HepG2 (cell line): ENCODE measurements at regions not wholly inside any gene's neighbourhood (a gene's known extent, or its start where the extent isn't known, plus 50 kb on each side); places are given as distances from the start of the nearest gene placed in this dataset.

Experiments used
- ATF6 ChIP-seq: sonication (generic); formaldehyde crosslinking; conservative IDR thresholded peaks from 2 replicates; pipeline ENCODE4 v1.4.0; 2020; ENCODE audit warnings: missing genetic modification reagents
- CTCF ChIP-seq: sonication (generic); formaldehyde crosslinking; IDR thresholded peaks from 2 replicates; pipeline ENCODE4 v1.5.0; 2020; ENCODE audit warnings: mild to moderate bottlenecking, missing genetic modification reagents, moderate library complexity
- JARID2 ChIP-seq: sonication (generic); formaldehyde crosslinking; IDR thresholded peaks from 2 replicates; pipeline ENCODE4 v1.8.1; 2023; ENCODE audit warnings: missing genetic modification reagents, inconsistent platforms; ENCODE audit not compliant: insufficient replicate concordance
- JUNB ChIP-seq: sonication (generic); formaldehyde crosslinking; IDR thresholded peaks from 2 replicates; pipeline ENCODE4 v1.8.0; 2022; ENCODE audit warnings: missing genetic modification reagents, mild to moderate bottlenecking, borderline replicate concordance
- KIAA2018 ChIP-seq: sonication (generic); formaldehyde crosslinking; IDR thresholded peaks from 2 replicates; pipeline ENCODE4 v1.5.0; 2020; ENCODE audit warnings: mild to moderate bottlenecking, missing genetic modification reagents, borderline replicate concordance
- KLF16 ChIP-seq, 2 experiments: sonication (generic) in 1 of 2; formaldehyde crosslinking in 1 of 2; IDR thresholded peaks; 2 replicates each; pipeline versions ENCODE4 v1.6.1 to v1.8.0; 2016 to 2023; ENCODE audit warnings: missing genetic modification reagents in 2 of 2, missing compliant biosample characterization in 1 of 2
- MTF1 ChIP-seq: sonication (generic); formaldehyde crosslinking; IDR thresholded peaks from 2 replicates; pipeline ENCODE4 v1.5.0; 2020; ENCODE audit warnings: missing genetic modification reagents
- POLR2A ChIP-seq, 2 experiments: IDR thresholded peaks; 2 replicates each; pipeline ENCODE4 v1.6.1; 2011; ENCODE audit warnings: low read depth in 2 of 2, low read length in 2 of 2, mild to moderate bottlenecking in 1 of 2, moderate library complexity in 1 of 2; ENCODE audit not compliant: insufficient read depth in 1 of 2
- SIX1 ChIP-seq: sonication (generic); formaldehyde crosslinking; IDR thresholded peaks from 2 replicates; pipeline ENCODE4 v1.4.0; 2020; ENCODE audit warnings: missing genetic modification reagents, borderline replicate concordance
- ZNF761 ChIP-seq: sonication (generic); formaldehyde crosslinking; conservative IDR thresholded peaks from 2 replicates; pipeline ENCODE4 v1.4.0; 2020; ENCODE audit warnings: mild to moderate bottlenecking, missing genetic modification reagents

GRCh38 chr1:187985145-187985896 lies 1156.6 kb downstream of the PLA2G4A start:
- no peak for TF ChIP-seq JUNB (CRISPR knock-in tag)
- TF ChIP-seq POLR2A (IDR thresholded peaks at IDR 0.05; ENCODE audit: insufficient read depth in 1 of 2, low read depth in 2 of 2, low read length in 2 of 2) = no peak
- TF ChIP-seq KLF16 (CRISPR knock-in tag; IDR thresholded peaks at IDR 0.05) = no peak
- no peak for TF ChIP-seq ZNF761 (CRISPR knock-in tag)
- no peak for TF ChIP-seq ATF6 (CRISPR knock-in tag)
- no peak for TF ChIP-seq CTCF
- no peak for TF ChIP-seq JARID2 (CRISPR knock-in tag)
- no peak for TF ChIP-seq KIAA2018
- TF ChIP-seq SIX1 (CRISPR knock-in tag) = no peak
- no peak for TF ChIP-seq MTF1 (CRISPR knock-in tag)
